Activated T-cell treated with anti-CD3 and anti-CD28 coated beads for 1 hour (primary cell): ENCODE measurements at regions not wholly inside any gene's neighbourhood (a gene's known extent, or its start where the extent isn't known, plus 50 kb on each side); places are given as distances from the start of the nearest gene placed in this dataset.
"Not testable (repeated sequence)": the region's sequence is repeated elsewhere in the genome, so short reads cannot be mapped to it uniquely, and the experiment has no call there.

Experiments
- DNase-seq: peaks from one replicate; pipeline ENCODE4 v3.0.0-alpha.2; 2020; ENCODE audit warnings: low read depth

DNA sequence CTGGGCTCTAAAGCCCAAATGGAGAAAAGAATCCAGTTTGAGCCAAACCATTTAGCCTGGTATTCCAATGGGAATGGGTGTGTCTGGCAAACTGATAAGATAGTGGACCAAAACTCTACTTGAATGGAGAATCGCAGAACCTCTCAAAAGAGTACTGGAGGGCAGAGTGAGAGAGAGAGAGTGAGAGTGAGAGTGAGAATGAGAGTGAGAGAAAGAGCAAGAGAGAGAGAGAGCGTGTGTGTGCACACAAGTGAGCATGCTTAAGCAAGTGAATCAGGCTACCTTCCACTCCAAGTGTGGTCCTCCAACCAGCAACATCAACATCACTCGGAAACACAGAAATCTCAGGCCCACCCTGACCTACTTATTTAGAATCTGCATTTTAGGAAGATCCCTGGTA is 58.8 kb downstream of the UQCRFS1 start:
- no peak for DNase-seq

DNA sequence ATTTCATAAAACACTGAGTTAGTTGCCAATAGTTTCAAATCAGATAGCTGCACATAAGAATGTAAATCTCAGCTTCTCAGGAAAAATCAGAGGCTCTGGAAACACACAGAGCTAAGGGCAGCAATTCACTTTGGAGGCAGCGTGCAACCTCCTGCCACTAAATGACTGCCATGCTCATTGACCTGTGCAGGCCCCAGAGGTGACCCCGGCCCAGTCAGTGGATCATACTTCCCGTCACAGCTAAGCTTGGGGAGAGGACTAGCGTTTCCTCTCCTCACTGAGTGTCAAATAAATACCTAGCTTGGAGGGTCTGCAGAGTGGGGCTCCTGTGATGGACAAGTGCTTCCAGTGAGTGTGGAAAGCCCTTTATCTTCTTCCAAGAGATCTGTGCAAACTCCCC is 67.2 kb downstream of the UQCRFS1 start:
- DNase-seq = no peak

DNA sequence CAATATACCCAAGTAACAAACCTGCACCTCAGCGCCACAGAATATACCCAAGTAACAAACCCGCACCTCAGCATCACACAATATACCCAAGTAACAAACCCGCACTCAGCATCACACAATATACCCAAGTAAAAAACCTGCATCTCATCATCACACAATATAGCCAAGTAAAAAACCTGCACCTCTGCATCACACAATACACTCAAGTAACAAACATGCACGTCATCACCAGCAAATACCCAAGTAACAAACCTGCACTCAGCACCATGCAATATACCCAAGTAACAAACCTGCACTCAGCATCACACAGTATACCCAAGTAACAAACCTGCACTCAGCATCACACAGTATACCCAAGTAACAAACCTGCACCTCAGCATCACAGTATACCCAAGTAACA is 69.8 kb downstream of the UQCRFS1 start:
- DNase-seq = no peak

- DNase-seq = no peak
These were observed 73.7 kb downstream of the UQCRFS1 start for GRCh38 chr19:29139227-29139626.

DNA sequence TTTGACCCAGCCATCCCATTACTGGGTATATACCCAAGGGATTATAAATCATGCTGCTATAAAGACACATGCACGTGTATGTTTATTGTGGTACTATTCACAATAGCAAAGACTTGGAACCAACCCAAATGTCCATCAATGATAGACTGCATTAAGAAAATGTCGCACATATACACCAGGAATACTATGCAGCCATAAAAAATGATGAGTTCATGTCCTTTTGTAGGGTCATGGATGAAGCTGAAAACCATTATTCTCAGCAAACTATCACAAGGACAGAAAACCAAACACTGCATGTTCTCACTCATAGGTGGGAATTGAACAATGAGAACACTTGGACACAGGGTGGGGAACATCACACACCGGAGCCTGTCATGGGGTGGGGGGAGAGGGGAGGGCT is 74.7 kb downstream of the UQCRFS1 start:
- not testable (repeated sequence) for DNase-seq

DNA sequence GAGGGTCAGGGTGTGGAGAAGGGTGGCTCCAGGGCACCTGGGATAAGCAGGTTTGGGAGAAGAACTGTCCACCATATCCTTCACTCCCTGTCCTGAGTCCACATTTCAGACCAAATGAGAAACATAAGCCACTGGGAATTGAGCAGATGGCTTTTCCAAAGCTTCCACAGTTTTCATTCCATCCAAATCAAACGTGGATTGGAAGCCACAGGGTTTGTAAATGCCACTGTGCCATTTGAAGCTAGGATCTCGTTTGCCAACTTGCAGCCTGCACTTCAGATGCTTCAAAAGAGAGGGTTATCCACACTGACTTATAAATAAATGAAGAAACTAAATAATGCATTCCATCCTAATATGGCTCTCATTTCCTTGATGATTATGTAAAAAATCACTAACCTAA is 81.5 kb downstream of the UQCRFS1 start:
- no peak for DNase-seq

DNA sequence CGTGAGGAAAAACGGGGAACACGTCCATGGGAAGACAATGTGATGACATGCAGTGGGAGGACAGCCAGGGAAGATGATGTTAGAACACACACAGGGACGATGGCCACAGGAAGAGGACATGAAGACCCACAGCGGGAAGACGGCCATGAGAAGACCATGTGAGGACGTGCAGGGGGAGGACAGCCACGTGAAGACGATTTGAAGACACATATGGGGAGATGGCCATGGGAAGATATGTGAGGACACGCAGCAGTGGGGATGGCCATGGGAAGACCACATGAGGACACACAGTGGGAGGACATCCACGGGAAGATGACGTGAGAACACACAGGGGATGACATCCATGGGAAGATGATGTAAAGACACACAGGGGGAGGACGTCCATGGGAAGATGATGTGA is 83.8 kb downstream of the UQCRFS1 start:
- no peak for DNase-seq

- no peak for DNase-seq
These were observed 84.7 kb downstream of the UQCRFS1 start for GRCh38 chr19:29128203-29128602.

DNA sequence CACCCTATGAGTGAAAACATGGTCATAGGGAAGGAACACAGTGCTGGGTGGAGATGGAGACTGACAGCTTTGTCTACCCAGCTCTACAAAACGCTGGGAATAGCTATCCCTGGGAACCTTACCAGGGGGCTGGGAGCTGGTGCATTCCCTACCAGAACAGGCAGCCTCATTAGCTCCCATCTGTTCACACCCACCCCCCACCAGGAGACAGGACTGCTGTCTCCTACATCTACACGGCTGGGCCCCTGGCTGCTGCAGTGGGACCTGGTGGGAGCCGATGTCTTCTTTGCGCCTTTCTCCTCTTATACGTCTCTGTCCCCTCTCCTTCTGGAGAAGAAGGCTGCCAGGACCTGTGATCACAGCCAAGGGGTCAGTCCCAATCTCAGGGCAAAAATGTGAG is 90.8 kb downstream of the UQCRFS1 start:
- DNase-seq = no peak

DNA sequence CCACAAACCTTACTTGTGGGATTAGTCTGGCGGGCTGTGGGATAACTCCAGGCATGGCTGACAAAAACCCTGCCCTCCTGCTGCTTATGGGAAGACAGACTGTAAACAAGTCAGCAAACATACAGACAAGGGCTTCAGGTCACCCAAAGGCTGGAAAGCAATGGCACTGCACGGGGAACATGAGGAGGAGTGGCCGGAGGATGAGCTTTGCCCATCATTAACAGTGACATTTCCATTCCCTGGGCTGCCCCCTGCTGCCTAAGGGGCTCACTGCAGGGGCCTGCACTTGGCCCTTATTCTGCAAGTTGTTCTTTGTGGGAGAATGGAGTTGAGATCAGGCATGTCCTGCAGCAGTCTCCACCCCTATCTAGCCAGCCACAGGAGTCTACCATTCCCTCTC is 91.3 kb downstream of the UQCRFS1 start:
- DNase-seq = no peak

DNA sequence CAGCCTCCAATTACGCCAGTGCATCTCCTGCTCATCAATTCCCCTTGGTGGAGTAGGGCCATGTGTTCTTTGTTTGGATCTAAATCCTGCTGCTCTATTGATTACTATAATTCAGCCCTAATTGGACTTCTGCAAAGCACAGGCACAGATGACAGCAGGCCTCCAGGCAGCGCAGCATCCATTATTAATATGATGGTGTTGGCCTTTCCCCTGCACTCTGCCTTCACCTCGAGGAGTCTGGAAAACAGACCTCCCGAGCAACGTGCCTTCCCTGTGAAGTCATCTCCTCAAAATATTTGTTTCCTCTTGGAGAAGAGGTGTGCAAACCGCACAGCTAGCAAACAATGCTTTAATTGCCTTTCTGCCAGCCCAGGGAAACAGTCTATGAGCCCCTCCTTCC is 92.5 kb downstream of the UQCRFS1 start:
- DNase-seq = no peak

GRCh38 chr19:29119590-29119989 is 93.4 kb downstream of the UQCRFS1 start:
- no peak for DNase-seq

DNA sequence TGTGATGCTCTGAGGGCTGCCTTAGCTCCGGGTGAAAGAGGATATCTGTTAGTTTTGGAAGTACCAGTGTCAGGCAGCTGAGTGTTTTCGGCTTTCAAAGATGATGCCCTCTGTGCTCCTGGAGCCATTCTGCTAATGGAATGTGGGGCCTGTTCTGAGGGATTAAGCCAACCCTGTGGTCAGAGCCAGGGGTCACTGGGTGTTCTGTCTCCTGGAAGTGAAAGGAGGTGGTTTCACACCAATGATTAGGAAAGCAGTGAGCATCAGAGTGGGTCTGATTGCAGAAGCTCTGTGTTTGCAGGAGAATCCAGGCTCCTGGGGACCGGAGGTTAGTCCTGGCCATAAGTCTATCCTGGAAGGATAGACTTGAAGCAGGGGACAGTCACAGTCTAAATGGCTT is 94.6 kb downstream of the UQCRFS1 start:
- DNase-seq = no peak

DNA sequence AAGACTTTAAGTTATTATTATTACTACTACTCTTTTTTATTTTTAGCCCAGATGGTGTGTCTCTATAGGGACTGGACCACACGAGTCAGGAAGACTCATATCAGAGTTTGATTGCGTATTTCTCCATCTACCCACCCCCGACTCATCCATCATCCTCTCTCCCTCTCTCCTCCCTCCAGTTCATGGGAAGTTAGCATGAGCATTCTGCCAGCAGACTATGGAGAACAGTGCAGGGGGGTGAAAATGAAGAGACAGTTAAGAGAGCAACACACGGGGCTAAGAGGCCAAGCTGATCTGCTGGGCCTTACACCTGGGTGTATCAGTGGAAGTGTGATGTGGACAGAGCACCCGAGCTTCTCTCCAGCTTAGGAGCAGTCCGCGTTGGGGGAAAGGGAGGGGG is 95.0 kb downstream of the UQCRFS1 start:
- DNase-seq = no peak

DNA sequence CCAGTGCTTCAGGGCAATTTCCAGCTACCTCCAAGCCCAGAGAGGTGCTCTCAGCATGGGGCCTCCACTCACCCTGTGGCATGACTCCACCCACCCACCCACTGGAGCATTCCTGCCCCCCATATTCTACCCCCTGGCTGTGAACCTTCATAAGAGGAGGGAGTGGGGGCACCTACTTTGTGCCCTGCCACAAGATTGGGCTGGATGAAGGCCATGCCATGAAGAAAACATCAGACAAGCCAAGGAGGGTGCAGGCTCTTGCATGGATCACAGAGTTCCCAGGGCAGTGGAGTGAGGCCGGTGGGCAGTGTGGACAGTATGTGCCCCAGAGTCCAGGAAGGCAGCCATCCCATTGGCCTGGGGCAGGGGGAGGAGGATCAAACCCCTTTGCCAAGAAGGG is 97.8 kb downstream of the UQCRFS1 start:
- DNase-seq = no peak

DNA sequence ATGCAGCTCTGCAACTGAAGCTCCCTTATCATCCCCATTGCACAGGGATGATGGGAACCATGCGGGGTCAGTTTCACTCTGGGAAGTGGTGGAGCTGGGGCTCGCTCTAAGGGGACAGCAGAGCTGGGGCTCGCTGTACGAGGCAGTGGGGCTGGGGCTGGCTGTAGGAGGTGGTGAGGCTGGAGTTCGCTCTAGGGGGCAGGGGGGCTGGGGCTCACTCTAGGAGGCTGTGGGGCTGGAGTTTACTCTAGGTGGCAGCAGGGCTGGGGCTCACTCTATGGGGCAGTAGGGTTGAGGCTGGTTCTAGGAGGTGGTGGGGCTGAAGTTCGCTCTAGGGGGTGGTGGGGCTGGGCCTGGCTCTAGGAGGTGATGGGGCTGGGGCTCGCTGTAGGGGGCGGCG is 99.1 kb downstream of the UQCRFS1 start:
- DNase-seq = no peak

- DNase-seq = no peak
These were observed 101.4 kb downstream of the UQCRFS1 start for GRCh38 chr19:29111576-29111975.

DNA sequence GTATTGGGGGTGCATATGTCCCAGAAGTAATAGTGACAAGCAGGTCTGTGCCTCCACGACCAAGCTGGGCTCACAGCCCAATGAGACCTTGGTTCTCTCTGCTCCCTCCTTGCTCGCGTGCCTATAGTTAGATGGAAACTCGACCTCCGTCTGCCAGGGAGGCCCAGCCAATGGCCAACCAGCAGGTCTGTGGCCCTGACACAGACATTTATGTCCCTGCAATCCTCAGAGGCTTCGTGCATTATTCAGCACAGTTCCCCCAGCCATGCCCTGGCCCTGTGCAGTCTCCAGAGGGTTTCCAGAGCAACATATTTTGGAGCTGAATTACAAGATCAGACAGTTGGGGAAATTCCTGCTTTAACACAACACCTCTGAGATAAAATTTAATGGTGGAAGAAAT is 105.1 kb downstream of the UQCRFS1 start:
- no peak for DNase-seq

- no peak for DNase-seq
These were observed 106.5 kb downstream of the UQCRFS1 start for GRCh38 chr19:29106346-29106885.

DNA sequence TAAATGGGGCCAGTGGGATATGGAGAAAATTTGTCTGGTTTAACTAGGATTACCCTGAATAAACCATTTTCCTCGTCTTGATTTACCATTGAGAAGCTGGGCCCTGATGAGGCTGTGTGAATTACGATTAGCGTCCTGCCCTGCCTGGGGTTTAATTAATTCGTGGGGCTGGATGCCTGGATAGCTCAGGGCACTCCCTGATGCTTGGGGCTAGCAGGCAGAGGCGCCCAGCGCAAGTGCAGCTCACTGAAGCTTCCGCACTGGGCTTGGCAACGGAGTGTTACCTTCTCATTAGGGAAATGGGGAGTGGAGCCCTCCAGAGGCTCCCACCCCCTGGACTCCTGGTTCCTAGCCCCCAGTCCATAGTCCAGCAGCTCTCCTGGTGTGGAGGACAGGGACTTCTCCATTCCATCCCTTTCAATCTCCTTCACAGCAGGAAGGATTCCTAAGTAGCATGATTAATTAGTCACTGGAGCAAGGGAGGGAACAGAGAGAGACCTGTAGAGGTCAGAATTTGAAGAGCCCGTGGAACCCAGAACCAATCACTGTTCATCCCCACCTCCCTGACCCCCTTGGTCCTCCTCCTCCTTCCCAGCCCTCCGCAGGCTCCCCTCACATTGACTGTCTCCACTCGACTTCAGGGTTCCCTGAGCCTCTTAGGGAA is 107.2 kb downstream of the UQCRFS1 start:
- DNase-seq = no peak

DNA sequence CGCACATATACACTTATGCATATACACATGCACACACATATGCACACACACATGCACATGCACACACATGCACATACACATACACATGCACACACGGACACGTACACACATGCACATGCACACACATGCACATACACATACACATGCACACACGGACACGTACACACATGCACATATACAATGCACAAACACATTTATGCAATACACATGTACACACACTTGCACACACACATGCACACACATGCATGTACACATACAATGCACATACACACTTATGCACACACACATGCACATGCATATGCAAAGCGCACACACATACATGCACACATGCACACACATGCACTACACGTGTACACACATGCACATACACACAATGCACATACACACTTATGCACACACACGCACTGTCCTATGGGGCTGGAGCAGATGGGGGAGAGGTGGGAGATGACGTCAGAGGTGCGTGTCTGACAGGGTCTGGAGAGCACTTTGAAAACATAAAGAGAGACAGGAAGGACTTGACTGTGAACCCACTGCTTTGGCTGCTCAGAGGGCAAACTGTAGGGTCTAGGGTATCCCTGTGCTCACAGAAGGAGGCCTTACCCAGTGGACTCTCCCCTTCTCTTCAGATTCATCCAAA is 108.2 kb downstream of the UQCRFS1 start:
- no peak for DNase-seq

DNA sequence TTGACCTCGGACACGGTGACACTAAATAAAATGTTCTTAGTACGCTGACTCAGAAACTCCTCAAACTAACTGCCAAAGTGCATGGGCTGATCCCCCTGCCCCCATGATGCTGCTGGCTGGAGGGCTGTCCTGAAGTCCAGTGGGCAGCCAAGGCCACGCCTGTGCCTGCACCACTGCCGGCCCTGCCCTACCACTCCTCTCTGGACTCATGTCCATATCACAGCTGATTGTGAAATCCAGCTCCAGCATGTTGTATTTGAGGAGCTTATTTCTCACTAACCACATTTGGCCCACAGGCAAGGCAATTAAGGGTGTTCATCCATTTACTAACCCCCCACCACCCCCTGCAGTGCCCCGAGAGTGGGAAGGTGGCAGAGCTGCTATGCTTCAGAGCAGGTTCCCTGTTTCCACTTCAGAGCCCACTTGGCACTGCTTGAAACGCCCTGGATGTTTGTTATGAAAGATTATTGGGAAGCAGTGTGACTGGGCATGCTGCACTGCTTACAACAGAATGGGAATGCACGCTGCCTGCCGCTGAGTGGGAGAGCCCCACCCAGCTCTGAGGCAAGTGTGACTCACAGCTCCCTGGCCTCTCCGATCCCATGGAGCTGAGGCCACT is 114.0 kb downstream of the UQCRFS1 start:
- DNase-seq = no peak

DNA sequence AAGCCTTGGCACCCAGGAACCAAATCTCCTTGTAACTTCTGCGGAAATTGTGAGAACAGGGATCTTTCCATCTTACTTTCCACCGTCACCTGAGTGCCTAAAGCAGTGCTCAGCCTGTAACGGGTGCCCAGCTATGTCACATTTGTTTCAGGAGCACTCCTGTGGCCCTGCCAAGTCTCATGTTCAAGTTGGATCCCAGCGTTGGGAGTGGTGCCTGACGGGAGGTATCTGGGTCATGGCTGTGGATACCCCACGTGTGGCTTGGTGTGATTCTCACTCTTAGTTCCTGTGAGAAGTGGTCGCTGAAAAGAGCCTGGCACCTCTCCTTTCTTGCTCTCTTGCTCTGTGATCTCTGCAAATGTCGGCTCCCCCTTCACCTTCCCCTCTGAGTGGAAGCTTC is 114.9 kb downstream of the UQCRFS1 start:
- DNase-seq = no peak

- DNase-seq = no peak
These were observed 116.1 kb downstream of the UQCRFS1 start for GRCh38 chr19:29096896-29097295.
